GM19025 (cell line): ENCODE measurements at regions not wholly inside any gene's neighbourhood (a gene's known extent, or its start where the extent isn't known, plus 50 kb on each side); places are given as distances from the start of the nearest gene placed in this dataset.
"Not testable (repeated sequence)": the region's sequence is repeated elsewhere in the genome, so short reads cannot be mapped to it uniquely, and the experiment has no call there.

Source experiments
- ATAC-seq: cut with Tn5 transposase; IDR thresholded peaks from one replicate; pipeline ENCODE4 v1.9.1; 2021; ENCODE audit warnings: mild to moderate bottlenecking, low read depth, moderate library complexity; ENCODE audit not compliant: unreplicated experiment

DNA sequence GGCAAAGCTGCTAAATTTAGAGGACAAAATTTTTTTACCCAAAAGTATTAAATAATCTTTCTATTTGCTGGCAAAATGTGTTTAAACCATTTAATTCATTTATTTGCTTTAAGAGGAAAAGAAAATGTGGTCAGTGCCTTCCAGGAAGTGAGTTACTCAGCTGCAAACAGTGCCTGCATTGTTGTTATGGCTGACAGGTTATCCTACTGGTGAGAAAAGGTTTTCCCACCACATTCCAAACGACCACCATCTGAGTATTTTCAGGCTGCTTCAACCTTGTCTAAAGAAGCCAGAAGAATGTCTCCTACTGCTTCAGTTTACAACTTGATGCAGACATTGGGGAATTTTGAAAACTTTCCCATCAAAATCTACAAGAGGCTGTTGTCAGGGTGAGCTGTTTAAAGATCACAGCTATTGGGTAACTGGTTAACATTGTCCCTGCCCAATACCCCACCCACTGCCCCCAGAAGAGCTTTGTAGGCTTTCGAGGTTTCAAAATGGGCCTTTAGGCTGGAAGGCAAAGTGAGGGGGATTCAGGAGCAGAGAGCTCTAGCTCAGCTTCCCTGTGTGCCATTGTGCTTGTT lies 461.3 kb upstream of the FANCL start:
- ATAC-seq = no peak

DNA sequence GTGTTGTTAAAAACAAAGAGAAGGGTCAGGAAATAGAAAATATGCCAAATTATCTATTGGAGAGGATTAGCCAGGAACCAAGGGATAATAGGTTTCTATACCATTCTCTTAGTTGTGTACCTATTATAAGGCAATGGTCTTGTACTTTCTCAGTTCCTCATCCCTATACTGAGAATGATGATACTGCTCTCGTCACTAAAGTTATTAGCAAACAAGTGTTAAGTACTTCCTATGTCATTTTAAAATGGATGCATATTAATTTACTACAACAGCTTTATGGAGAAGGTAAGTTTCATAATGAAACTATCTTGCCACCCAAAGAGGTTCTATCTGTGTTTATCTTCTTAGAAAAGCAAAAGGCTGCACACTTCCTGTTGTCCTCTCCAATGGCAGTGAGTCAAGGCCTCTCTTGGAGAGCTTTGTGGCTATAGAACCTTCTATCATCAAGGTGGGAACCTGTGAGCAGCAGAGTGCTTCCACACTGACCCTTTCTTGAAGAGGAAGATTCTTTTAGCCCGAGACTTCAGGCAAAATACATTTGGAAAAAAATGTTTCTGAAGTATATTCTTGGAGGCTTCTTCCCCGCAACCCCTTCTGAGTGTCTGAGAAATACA lies 460.7 kb upstream of the FANCL start:
- ATAC-seq = no peak

DNA sequence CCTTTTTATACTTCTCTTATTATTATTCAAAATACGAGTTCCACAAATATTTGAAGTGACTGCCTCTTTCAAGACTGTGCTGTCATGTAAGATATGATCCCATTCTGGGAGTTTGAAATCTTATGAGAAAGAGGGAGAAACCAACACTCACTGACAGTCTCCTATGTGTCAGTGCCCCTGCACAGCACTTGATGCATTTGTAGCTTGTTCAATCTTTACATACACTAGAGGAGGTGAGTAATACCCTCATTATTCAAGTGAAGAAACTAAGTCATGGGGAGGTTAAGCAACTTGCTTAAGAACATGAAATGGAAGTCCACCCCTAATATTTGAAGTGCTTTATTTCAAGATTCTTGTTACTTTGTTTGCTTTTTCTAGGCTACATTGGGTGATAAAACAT lies 459.5 kb upstream of the FANCL start:
- no peak for ATAC-seq

DNA sequence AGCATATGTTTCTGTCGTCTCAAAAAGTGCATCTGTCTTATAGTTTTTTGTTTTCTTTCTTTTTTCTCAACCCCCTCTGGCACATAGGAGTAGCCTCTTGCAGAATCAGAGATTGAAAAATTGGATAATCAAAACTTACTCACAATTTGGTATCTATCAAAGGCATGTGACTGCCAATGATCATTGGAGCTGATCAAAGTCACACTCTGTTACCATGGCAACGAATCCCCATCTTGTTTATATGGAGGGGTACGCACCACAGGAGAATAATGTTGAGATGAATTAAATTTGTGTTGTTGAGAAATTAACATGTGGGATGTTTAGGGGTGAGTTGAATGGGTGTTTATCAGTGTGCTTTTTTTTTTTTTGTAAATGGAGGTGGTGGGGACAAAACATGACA lies 458.3 kb upstream of the FANCL start:
- ATAC-seq = no peak

DNA sequence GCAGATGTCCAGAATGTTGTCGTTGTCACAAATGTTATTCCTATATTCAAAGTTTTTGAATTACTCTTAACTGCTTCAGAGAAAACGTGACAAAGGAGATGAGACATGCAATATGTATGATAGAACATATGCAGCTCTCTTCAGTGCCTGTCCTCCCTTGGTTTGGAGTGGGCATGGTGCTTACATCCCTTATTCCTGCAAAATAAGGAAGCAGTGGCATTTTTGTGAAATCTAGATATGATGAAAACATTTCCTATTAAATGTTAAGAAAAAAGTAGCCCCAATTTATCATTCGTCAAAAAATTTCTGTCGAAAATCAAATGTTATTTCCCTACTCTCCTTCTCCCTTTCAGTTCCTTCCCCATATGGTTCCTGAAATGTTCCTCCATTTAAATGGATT lies 457.5 kb upstream of the FANCL start:
- ATAC-seq = no peak

DNA sequence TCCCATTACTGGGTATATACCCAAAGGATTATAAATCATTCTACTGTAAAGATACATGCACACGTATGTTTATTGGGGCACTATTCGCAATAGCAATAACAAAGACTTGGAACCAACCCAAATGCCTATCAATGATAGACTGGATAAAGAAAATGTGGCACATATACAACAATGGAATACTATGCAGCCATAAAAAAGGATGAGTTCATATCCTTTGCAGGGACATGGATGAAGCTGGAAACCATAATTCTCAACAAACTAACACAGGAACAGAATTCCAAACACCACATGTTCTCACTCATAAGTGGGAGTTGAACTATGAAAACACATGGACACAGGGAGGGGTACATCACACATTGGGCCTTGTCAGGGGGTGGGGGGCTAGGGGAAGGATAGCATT lies 453.0 kb upstream of the FANCL start:
- not testable (repeated sequence) for ATAC-seq

DNA sequence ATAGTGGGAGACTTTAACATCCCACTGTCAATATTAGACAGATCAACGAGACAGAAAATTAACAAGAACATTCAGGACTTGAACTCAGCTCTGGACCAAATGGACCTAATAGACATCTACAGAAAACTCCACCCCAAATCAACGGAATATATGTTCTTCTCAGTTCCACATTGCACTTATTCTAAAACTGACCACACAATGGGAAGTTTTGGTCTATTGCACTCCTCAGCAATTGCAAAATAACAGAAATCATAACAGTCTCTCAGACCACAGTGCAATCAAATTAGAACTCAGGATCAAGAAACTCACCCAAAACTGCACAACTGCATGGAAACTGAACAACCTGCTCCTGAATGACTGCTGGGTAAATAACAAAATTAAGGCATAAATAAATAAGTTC lies 449.9 kb upstream of the FANCL start:
- not testable (repeated sequence) for ATAC-seq

DNA sequence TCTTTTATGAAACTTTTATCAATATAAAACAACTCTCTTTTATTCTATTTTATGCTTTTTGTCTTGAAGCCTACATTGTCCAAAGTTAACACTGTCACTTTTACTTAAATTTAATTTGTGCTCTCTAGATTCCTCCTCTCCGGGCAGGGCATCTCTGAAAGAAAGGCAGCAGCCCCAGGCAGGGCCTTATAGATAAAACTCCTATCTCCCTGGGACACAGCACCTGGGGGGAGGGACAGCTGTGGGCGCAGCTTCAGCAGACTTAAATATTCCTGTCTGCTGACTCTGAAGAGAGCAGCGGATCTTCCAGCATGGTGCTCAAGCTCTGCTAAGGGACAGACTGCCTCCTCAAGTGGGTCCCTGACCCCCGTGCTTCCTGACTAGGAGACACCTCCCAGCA lies 447.7 kb upstream of the FANCL start:
- no peak for ATAC-seq

DNA sequence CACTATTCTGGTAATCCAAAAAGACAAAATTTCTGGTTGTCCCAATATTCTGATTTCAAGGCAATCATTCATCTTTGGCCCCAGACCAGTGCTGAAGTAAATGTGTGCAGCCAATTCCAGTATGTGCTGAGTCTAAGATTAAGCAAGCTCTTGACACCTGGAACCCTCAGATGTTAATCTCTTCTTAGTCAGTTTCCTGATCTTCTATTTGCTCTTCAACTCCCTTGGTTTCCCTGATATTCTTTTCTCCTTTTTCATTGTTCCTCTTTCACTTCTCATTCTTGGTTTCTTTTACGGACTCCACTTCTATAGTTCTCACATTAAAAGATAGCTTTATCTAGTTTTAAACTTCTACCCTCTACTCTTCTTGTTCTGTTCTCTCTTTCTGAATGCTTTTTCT lies 445.7 kb upstream of the FANCL start:
- ATAC-seq = no peak

DNA sequence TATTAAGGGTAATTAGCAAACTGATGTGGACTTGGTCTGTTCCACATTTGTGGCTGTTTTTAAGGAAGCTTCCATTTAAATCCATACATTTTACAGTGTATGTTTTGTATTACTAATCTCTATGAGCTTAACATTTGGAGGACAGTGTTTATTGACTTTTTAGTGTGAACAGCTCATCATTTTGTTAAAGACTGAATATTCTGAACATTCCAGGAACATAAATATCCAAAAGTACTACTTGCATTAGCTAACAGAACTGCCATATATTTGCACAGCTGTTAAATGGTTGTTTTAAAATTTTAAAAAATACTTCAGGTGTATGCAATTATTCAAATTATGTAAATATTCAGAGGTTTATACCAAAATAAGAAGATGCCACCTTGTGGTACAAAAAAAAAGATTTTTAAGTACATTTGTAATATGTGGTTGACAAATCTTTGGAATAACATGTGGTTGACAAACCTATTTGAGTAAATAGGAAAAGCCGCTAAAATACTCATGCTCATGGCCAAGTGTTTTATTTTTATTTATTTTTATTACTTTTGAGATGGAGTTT lies 439.7 kb upstream of the FANCL start:
- ATAC-seq = no peak

DNA sequence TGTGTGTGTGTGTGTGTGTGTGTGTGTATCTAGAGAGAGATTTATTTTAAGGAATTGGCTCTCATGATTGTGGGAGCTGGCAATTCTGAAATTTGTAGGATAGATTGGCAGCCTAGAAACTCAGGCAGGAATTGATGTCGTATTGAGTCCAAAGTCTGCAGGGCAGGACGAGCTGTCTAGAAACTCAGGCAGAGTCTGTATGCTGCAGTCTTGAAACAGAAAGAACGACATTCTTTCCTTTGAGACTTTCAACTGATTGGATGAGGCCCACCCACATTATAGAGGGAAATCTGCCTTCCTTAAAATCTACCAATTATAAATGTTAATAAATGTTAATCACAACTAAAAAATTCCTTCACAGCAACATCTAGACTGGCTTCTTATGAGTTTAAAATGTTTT lies 436.6 kb upstream of the FANCL start:
- ATAC-seq = no peak

DNA sequence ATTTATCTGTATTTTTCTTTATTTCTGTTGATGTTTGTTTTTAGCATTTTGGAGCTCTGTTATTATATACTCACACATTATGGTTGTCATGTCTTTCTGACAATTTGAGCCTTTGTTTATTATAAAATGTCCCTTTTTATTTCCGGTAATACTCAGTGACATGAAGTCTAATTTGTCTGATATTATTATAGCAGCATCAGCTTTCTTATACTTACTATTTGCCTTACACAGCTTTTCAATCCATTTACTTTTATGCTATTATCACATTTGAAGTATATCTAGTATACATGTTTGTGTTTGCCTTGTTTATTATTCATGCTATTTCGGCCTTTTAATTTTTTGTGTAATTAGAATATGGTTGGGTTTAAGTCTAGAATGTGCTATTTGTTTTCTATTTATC lies 430.6 kb upstream of the FANCL start:
- no peak for ATAC-seq

DNA sequence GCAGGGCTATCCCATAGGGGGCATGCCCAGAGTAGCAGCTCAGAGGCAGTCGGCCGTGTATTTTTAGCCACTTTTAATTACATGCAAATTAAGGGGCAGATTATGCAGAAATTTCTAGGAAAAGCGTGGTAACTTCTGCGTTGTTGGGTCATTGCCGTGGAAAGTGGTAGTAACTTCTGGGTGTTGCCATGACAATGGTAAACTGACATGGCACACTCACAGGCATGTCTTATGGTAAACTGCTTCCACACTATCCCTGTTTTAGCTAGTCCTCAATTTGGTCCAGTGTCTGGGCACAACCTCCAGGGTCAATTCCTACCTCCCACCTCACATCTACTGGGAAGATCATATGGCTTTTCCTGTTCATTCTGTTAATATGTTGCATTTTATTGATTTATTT lies 428.9 kb upstream of the FANCL start:
- ATAC-seq = no peak

DNA sequence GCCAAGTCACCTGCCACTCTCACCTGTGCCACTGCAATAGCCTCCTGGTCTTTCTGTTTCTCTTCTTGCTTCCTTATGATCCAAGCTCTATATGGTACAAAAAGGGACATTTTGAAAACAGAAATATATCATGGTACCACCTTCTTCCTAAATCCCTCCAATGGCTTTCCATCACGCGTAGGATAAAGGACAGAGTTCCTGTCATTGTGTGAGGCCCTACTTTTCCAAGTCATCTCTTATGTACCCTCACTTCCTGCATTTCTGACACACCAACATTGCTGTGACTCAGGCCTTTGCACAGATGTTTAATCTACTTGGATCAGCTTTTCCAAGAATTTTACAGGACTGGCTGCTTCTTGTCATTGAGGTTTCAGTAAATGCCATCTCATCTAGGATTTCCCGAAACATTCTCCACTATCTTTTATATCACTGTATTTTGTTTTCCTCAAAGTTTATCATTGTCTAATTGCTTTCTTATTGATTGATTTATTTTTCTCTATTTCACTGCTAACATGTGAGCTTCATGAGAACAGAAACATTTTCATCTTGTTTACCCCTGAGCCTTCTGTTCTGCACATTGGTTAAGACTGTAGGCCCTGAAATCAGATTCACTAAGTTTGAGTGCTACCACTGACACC lies 426.1 kb upstream of the FANCL start:
- ATAC-seq = no peak

DNA sequence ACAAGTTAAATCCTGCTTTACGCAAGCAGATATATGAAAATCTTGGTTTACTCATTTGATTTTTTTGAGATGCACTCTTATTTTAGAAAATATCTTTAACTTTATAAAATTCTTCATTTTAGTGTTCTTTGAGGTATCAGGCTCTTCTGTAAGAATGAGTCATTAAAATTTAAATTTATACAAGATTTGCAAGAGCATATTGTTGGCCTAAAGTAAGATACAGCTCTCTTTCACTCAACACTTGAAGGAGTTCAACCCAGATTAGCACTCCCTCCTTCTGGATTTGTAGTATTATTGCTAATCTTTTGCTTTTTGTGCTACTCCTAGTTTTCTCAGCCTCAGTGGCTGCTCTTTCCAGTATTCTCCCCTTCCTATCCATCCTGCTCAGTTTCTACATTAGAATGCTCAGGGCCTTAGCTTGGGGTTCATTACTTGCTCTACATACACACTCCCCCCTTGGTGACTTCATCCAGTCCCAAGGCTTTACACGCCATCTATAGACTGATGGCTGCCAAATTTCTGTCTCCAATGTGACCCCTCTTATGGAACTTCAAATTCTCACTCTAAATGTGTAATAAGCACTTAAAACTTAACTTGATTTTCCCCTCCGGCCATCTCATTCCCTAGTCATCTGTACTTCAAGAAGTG lies 425.3 kb upstream of the FANCL start:
- ATAC-seq = no peak

DNA sequence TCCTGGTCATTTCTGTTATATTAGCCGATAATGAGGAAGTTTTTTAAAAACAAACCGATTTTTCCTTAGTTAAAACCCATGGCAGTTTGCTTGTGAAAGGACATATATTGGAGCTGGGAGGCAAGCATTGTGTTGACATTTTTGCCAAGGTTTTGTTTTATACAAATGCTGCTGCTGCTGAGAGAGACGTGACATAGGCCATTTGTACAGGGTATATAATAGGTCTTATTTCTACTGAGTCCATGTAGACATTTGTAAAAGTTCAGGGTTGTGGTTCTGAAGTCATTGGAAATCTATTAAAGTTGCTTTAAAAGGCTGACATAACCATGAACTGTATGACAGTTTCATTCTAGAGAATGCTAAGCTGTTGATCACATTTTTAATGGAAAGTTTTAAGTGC lies 424.0 kb upstream of the FANCL start:
- no peak for ATAC-seq

DNA sequence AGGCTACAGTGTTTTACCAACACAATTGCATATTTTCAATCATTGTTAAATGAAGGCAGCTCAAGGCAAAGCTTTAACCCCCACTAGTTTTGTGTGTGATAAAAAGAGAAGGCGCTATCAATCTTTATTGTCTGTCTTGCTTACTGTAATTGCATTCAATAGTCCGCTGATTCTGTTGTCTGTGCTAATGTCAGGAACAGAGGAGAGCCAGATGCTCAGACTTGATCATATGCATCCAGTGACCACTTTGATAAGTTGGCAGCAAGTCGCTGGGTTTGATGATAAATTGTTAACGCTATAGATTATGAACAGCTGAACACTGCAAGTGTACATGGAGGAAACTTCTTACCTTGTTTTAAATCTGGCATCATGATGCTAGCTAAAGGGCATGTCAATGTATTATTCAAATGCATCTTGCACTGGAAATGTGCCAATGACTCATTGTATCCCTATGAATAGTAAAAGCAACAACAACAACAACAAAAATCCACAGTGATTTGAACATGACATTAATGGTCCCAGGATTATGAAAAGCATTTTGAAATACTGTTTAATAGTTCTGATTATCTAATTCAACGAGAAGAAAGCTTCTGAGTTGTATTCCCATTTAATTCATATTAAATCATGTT lies 423.5 kb upstream of the FANCL start:
- ATAC-seq = no peak

DNA sequence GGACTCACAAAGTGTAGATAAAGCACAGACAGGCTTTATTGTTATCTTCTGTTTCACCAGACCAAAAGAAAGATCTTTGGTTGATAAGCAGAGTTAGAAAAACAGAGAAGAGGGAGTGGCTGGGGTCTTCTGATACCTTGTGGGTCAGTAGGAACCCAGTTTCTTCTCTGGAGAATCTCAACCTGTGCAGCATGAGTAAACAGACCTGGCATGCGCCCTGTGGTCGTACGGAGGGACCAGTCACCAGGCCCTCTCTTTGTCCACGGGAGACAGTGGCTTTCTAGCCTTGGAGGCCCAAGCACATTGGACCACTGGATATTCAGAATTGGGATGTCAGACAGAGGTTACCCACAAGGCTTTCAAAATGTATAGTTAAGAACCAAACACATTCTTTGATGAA lies 418.9 kb upstream of the FANCL start:
- ATAC-seq = no peak

DNA sequence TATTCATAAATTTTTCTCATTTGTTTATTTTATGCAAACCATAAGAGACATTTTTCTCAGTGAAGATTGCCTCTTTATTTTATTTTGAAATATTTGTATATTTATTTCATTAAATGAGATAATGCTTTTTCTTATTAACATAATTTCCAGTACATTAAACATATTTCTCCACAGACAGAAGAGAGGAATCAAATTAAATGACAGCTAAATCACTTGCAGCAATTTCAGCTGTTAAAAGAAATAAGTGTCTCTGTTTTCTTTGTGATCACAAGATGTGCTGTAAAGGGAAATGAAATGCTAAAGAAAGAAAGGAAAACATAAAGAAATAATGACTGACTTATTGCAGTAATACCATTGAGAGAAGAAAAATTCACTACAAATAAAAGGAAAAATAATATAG lies 414.0 kb upstream of the FANCL start:
- ATAC-seq = no peak

DNA sequence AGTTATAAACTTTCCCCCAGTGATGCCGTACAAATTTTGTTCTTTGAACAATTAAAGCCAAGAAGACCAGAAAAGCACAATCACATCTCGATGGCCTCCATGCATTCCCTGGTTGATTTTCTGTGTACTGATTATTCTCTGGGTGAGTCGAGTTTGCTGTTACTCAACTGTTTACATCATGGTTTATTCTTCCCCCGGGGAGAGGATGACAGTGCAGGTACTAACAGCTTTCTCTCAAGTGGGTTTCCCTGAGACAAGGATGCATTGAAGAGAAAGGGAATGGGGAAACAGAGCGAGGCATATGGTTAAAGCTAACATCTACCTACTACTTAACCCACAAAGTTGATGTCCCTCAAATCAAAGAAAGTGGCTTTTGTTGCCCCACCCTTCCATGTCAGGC lies 410.8 kb upstream of the FANCL start:
- no peak for ATAC-seq

DNA sequence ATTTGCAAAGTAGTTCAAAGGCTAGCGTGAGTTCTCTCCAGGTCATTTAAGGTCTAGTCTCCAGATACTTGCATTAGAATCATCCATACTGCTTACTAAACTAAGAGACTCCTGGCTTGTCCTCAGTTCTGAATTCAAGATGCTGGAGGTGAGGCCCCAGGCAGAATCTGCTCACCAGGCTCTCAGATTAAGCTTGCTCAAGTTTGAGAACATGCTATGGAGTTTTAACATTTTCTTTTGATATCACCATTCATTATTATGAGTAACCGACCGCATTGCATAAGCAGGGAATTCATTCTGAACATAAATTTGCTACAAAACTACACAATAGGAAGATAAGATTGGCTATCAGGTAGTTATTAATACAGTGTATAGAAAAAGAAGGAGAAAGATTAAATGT lies 409.7 kb upstream of the FANCL start:
- no peak for ATAC-seq
